Gastroesophageal sphincter (tissue), 4 donors: ENCODE measurements at regions not wholly inside any gene's neighbourhood (a gene's known extent, or its start where the extent isn't known, plus 50 kb on each side); places are given as distances from the start of the nearest gene placed in this dataset.

Source experiments
- ATAC-seq: fragments of 150-250 bp; one replicate; pipeline ENCODE4 v1.9.1; 2016; ENCODE audit warnings: mild to moderate bottlenecking, moderate library complexity
- H3K27ac ChIP-seq, 4 donors: fragments of 200-600 bp; sonication (generic) in 3 of 4; 1 replicate in 3 of 4; 2 replicates in 1 of 4; pipeline ENCODE4 v1.5.1; 2016 to 2019
- H3K27me3 ChIP-seq: fragments of 200-600 bp; sonication (generic); one replicate; pipeline ENCODE4 v1.5.1; 2019
- H3K36me3 ChIP-seq, 2 donors: fragments of 200-600 bp; sonication (generic); one replicate each; pipeline ENCODE4 v1.5.1; 2019; ENCODE audit warnings: control low read depth in 1 of 2
- H3K4me1 ChIP-seq, 3 donors: fragments of 200-600 bp; sonication (generic); 1 replicate in 2 of 3; 2 replicates in 1 of 3; pipeline ENCODE4 v1.5.1; 2016 to 2019; ENCODE audit warnings: control low read depth in 2 of 3
- H3K4me3 ChIP-seq, 2 donors: fragments of 200-600 bp; sonication (generic); one replicate each; pipeline ENCODE4 v1.5.1; 2019; ENCODE audit warnings: mild to moderate bottlenecking in 1 of 2, moderate library complexity in 1 of 2
- H3K9me3 ChIP-seq, 3 donors: fragments of 200-600 bp; sonication (generic); one replicate each; pipeline ENCODE4 v1.5.1; 2017 to 2019; ENCODE audit warnings: control low read depth in 2 of 3
- EP300 ChIP-seq: sonication (generic); formaldehyde crosslinking; IDR thresholded peaks from one replicate; pipeline ENCODE4 v1.6.1; 2017; ENCODE audit warnings: antibody characterized with exemption, mild to moderate bottlenecking
- POLR2A ChIP-seq, 2 donors: fragments of 450-650 bp; IDR thresholded peaks; one replicate each; pipeline ENCODE4 v1.6.1; 2017; ENCODE audit warnings: antibody characterized with exemption in 2 of 2, mild to moderate bottlenecking in 2 of 2, moderate library complexity in 1 of 2
- POLR2AphosphoS5 ChIP-seq: sonication (generic); formaldehyde crosslinking; IDR thresholded peaks from one replicate; pipeline ENCODE4 v1.6.1; 2017; ENCODE audit warnings: antibody characterized with exemption
- WGBS, 2 donors: methylation state at CpG; one replicate each; pipeline ENCODE4 v1.1.5; 2018; ENCODE audit warnings: low coverage in 1 of 2; 5-methylcytosine and 5-hydroxymethylcytosine counted together
- TF ChIP-seq, protein P1 (sequence below), 4 experiments: fragments of 200-600 bp in 2 of 4; fragments of 450-650 bp in 2 of 4; sonication (generic) in 1 of 4; IDR thresholded peaks; one replicate each; pipeline ENCODE4 v1.5.1; 2017 to 2019; ENCODE audit warnings: antibody characterized with exemption in 4 of 4, mild to moderate bottlenecking in 2 of 4, moderate library complexity in 2 of 4

GRCh38 chr18:11290786-11291185, 141.4 kb upstream of the PIEZO2 start:
- no peaks in the 10 kb centered on the region for H3K4me1 ChIP-seq
- no peaks in the 10 kb centered on the region for H3K9me3 ChIP-seq
- TF ChIP-seq POLR2A (IDR thresholded peaks at IDR 0.05) (no peak), POLR2AphosphoS5 (no peak), EP300 (no peak)
- TF ChIP-seq, protein P1, sequence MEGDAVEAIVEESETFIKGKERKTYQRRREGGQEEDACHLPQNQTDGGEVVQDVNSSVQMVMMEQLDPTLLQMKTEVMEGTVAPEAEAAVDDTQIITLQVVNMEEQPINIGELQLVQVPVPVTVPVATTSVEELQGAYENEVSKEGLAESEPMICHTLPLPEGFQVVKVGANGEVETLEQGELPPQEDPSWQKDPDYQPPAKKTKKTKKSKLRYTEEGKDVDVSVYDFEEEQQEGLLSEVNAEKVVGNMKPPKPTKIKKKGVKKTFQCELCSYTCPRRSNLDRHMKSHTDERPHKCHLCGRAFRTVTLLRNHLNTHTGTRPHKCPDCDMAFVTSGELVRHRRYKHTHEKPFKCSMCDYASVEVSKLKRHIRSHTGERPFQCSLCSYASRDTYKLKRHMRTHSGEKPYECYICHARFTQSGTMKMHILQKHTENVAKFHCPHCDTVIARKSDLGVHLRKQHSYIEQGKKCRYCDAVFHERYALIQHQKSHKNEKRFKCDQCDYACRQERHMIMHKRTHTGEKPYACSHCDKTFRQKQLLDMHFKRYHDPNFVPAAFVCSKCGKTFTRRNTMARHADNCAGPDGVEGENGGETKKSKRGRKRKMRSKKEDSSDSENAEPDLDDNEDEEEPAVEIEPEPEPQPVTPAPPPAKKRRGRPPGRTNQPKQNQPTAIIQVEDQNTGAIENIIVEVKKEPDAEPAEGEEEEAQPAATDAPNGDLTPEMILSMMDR (IDR thresholded peaks at IDR 0.05) = no peak
- ATAC-seq = no peak
- no peak overlapping the region for H3K27ac ChIP-seq
- H3K36me3 ChIP-seq = no peaks in the 10 kb centered on the region
- no peaks in the 10 kb centered on the region for H3K27me3 ChIP-seq
- WGBS, 2 donors = 52 to 58% methylated on average over 3 of the region's 3 CpGs
- H3K4me3 ChIP-seq = no peak overlapping the region

- ATAC-seq = no peak
- Histone ChIP-seq H3K9me3 (no peaks in the 10 kb centered on the region), H3K4me3 (no peak overlapping the region), H3K27me3 (no peaks in the 10 kb centered on the region), H3K27ac (no peak overlapping the region), H3K36me3 (no peaks in the 10 kb centered on the region), H3K4me1 (no peaks in the 10 kb centered on the region)
- TF ChIP-seq EP300 (no peak), POLR2A (IDR thresholded peaks at IDR 0.05) (no peak), POLR2AphosphoS5 (no peak)
- TF ChIP-seq, protein P1 (IDR thresholded peaks at IDR 0.05) = no peak
- no CpG with 5 or more reads among the region's 1 CpG for WGBS, 2 donors
These were observed 139.9 kb upstream of the PIEZO2 start for GRCh38 chr18:11289248-11289647.

- Histone ChIP-seq H3K4me3 (no peak overlapping the region), H3K4me1 (no peaks in the 10 kb centered on the region), H3K9me3 (no peaks in the 10 kb centered on the region), H3K27ac (no peak overlapping the region), H3K27me3 (no peaks in the 10 kb centered on the region), H3K36me3 (no peaks in the 10 kb centered on the region)
- no peak for TF ChIP-seq POLR2AphosphoS5
- TF ChIP-seq, protein P1 (IDR thresholded peaks at IDR 0.05) = no peak
- no peak for TF ChIP-seq POLR2A (IDR thresholded peaks at IDR 0.05)
- no peak for TF ChIP-seq EP300
- no peak for ATAC-seq
- WGBS, 2 donors = 100% methylated on average over 1 of the region's 1 CpG
These were observed 139.0 kb upstream of the PIEZO2 start for GRCh38 chr18:11288401-11288800.

- no peak overlapping the region for H3K27ac ChIP-seq
- H3K4me3 ChIP-seq = no peak overlapping the region
- ATAC-seq = no peak
- H3K4me1 ChIP-seq = no peaks in the 10 kb centered on the region
- H3K27me3 ChIP-seq = no peaks in the 10 kb centered on the region
- no peaks in the 10 kb centered on the region for H3K9me3 ChIP-seq
- 90 to 91% methylated on average over 3 of the region's 3 CpGs for WGBS, 2 donors
- no peaks in the 10 kb centered on the region for H3K36me3 ChIP-seq
- TF ChIP-seq, protein P1 (IDR thresholded peaks at IDR 0.05) = no peak
- TF ChIP-seq EP300 = no peak
These were observed 137.1 kb upstream of the PIEZO2 start for GRCh38 chr18:11286431-11286830.

DNA sequence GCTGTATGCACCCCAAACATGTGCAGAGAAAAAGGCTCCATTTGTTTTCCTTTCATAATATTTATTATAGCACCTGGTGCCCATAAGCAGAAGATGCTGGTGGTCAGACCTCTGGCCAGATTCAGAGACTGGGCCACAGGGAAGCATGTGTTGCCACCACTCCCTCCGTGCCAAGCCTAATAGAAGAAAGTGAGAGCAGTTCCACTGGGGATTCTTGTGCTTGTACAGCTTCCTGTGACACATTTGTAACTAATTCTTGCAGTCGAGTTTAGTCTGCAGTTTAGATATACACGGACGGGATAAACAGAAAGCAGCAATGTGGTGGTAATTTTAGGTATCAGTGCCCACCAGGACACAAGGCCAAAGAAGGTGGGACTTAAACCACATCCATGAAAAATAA, 135.4 kb upstream of the PIEZO2 start:
- no peaks in the 10 kb centered on the region for H3K9me3 ChIP-seq
- H3K27ac ChIP-seq = no peak overlapping the region
- WGBS, 2 donors = 70% methylated on average over 3 of the region's 4 CpGs; no CpG with 5 or more reads in 1 of the 2 donors
- no peaks in the 10 kb centered on the region for H3K4me1 ChIP-seq
- no peaks in the 10 kb centered on the region for H3K27me3 ChIP-seq
- no peak overlapping the region for H3K4me3 ChIP-seq
- TF ChIP-seq EP300 (no peak), POLR2A (IDR thresholded peaks at IDR 0.05) (no peak), POLR2AphosphoS5 (no peak)
- TF ChIP-seq, protein P1 (IDR thresholded peaks at IDR 0.05) = no peak
- H3K36me3 ChIP-seq = no peaks in the 10 kb centered on the region
- ATAC-seq = no peak
